ENCODE measurements at regions not wholly inside any gene's neighbourhood (a gene's known extent, or its start where the extent isn't known, plus 50 kb on each side); places are given as distances from the start of the nearest gene placed in this dataset.

GRCh38 chr7:25565949-25566348 lies 337.7 kb upstream of the NPVF start:
- TF ChIP-seq CTCF (IDR thresholded peaks at IDR 0.05), result peak; percentile 94 to 100 (median 100)
- no peak for TF ChIP-seq POLR2A (IDR thresholded peaks at IDR 0.05)
